ENCODE measurements at regions not wholly inside any gene's neighbourhood (a gene's known extent, or its start where the extent isn't known, plus 50 kb on each side); places are given as distances from the start of the nearest gene placed in this dataset.
"Not testable (repeated sequence)": the region's sequence is repeated elsewhere in the genome, so short reads cannot be mapped to it uniquely, and the experiment has no call there.

DNA sequence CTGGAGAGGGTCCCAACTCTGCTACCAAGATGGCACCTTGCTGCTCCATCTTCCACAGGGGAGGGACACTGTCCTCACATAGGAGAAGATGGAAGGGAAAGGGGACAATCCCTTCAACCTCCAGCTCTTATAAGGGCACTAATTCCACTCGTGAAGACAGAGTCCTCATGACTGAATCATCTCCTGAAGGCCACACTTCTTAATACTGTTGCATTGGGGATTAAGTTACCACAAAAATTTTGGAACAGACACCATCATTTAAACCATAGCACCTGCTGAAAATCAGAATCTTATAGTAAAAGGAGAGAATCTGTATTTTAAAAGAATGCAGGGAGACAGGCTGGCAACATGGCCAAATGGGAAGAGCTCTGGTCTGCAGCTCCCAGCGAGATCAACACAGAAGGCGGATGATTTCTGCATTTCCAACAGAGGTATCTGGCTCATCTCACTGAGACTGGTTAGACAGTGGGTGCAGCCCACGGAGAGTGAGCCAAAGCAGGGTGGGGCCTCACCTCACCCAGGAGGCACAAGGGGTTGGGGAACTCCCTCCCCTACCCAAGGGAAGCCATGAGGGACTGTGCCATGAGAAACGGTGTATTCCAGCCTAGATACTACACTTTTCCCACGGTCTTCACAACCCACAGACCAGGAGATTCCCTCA is 69.4 kb upstream of the LIPC start:
- FAIRE-seq (no peak), DNase-seq (no peak)
- 70 to 78% (median 71%) methylated on average over 6 of the region's 6 CpGs for WGBS, 3 donors
- Histone ChIP-seq H3K36me3 (ENCODE audit: control insufficient read depth in 3 of 3, insufficient read depth in 2 of 3, low read depth in 1 of 3, low read length in 3 of 3) (no peaks in the 10 kb centered on the region), H3K4me3 (ENCODE audit: low read depth in 1 of 3, low read length in 3 of 3) (no peak overlapping the region), H3K9me3 (ENCODE audit: control insufficient read depth in 2 of 2, insufficient read depth in 1 of 2, low read depth in 1 of 2, low read length in 1 of 2) (no peaks in the 10 kb centered on the region), H3K27ac (ENCODE audit: low read depth in 1 of 3, low read length in 2 of 3) (no peak overlapping the region), H3K27me3 (ENCODE audit: control insufficient read depth in 3 of 3, insufficient read depth in 3 of 3, low read length in 3 of 3) (no peaks in the 10 kb centered on the region), H3K4me1 (ENCODE audit: control insufficient read depth in 3 of 3, insufficient read depth in 2 of 3, low read depth in 1 of 3, low read length in 2 of 3) (no peaks in the 10 kb centered on the region)

DNA sequence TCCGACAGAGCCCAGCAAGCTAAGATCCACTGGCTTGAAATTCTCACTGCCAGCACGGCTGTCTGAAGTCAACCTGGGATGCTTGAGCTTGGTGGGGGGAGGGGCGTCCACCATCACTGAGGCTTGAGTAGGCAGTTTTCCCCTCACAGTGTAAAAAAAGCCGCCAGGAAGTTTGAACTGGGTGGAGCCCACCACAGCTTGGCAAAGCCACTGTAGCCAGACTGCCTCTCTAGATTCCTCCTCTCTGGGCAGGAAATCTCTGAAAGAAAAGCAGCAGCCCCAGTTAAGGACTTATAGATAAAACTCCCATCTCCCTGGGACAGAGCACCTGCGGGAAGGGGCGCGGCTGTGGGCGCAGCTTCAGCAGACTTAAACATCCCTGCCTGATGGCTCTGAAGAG is 68.7 kb upstream of the LIPC start:
- not testable (repeated sequence) for DNase-seq; H3K4me1 ChIP-seq (ENCODE audit: control insufficient read depth in 3 of 3, insufficient read depth in 2 of 3, low read depth in 1 of 3, low read length in 2 of 3); H3K4me3 ChIP-seq (ENCODE audit: low read depth in 1 of 3, low read length in 3 of 3); H3K27ac ChIP-seq (ENCODE audit: low read depth in 1 of 3, low read length in 2 of 3); FAIRE-seq; H3K27me3 ChIP-seq (ENCODE audit: control insufficient read depth in 3 of 3, insufficient read depth in 3 of 3, low read length in 3 of 3); H3K9me3 ChIP-seq (ENCODE audit: control insufficient read depth in 2 of 2, insufficient read depth in 1 of 2, low read depth in 1 of 2, low read length in 1 of 2); H3K36me3 ChIP-seq (ENCODE audit: control insufficient read depth in 3 of 3, insufficient read depth in 2 of 3, low read depth in 1 of 3, low read length in 3 of 3)
- 50 to 56% (median 50%) methylated on average over 8 of the region's 8 CpGs for WGBS, 3 donors

DNA sequence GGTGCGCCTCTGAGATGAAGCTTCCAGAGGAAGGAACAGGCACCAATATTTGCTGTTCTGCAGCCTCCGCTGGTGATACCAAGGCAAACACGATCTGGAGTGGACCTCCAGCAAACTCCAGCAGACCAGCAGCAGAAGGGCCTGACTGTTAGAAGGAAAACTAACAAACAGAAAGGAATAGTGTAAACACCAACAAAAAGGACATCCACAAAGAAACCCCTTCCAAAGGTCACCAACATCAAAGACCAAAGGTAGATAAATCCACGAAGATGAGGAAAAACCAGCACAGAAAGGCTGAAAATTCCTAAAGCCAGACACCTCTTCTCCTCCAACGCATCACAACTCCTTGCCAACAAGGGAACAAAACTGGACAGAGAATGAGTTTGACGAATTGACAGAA is 68.1 kb upstream of the LIPC start:
- 67 to 84% (median 77%) methylated on average over 6 of the region's 6 CpGs for WGBS, 3 donors
- not testable (repeated sequence) for H3K27ac ChIP-seq (ENCODE audit: low read depth in 1 of 3, low read length in 2 of 3); H3K9me3 ChIP-seq (ENCODE audit: control insufficient read depth in 2 of 2, insufficient read depth in 1 of 2, low read depth in 1 of 2, low read length in 1 of 2); H3K4me1 ChIP-seq (ENCODE audit: control insufficient read depth in 3 of 3, insufficient read depth in 2 of 3, low read depth in 1 of 3, low read length in 2 of 3); H3K27me3 ChIP-seq (ENCODE audit: control insufficient read depth in 3 of 3, insufficient read depth in 3 of 3, low read length in 3 of 3); H3K36me3 ChIP-seq (ENCODE audit: control insufficient read depth in 3 of 3, insufficient read depth in 2 of 3, low read depth in 1 of 3, low read length in 3 of 3); FAIRE-seq; DNase-seq; H3K4me3 ChIP-seq (ENCODE audit: low read depth in 1 of 3, low read length in 3 of 3)

DNA sequence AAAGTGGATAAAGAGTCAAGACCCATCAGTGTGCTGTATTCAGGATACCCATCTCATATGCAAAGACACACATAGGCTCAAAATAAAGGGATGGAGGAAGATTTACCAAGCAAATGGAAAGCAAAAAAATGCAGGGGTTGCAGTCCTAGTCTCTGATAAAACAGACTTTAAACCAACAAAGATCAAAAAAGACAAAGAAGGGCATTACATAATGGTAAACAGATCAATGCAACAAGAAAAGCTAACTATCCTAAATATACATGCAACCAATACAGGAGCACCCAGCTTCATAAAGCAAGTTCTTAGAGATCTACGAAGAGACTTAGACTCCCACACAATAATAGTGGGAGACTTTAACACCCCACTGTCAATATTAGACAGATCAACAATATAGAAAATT is 66.7 kb upstream of the LIPC start:
- not testable (repeated sequence) for H3K27me3 ChIP-seq (ENCODE audit: control insufficient read depth in 3 of 3, insufficient read depth in 3 of 3, low read length in 3 of 3); DNase-seq; H3K27ac ChIP-seq (ENCODE audit: low read depth in 1 of 3, low read length in 2 of 3); H3K4me1 ChIP-seq (ENCODE audit: control insufficient read depth in 3 of 3, insufficient read depth in 2 of 3, low read depth in 1 of 3, low read length in 2 of 3); H3K9me3 ChIP-seq (ENCODE audit: control insufficient read depth in 2 of 2, insufficient read depth in 1 of 2, low read depth in 1 of 2, low read length in 1 of 2); FAIRE-seq; H3K36me3 ChIP-seq (ENCODE audit: control insufficient read depth in 3 of 3, insufficient read depth in 2 of 3, low read depth in 1 of 3, low read length in 3 of 3); H3K4me3 ChIP-seq (ENCODE audit: low read depth in 1 of 3, low read length in 3 of 3)
- 90 to 92% (median 91%) methylated on average over 1 of the region's 1 CpG for WGBS, 3 donors

DNA sequence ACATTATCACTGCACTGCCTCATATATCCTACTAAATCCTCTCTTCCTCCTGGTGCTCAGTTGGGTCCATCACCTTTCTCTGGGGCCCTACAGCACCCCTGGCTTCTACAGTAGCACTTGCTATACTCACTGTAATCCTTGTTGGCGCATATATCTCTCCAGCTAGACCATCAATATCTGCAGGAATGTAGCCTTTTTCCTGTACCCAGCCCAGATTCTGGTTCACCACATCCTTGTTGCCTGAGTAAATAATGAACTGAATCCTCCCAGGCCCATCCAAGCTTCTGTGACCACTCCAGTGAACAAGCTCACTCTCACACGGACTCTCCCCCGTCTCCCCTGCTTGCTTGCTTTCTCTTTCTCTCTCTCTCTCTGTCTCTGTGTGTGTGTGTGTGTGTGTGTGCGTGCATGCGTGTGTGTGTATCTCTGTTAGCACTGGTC is 62.5 kb upstream of the LIPC start:
- H3K4me3 ChIP-seq (ENCODE audit: low read depth in 1 of 3, low read length in 3 of 3): no peak overlapping the region

DNA sequence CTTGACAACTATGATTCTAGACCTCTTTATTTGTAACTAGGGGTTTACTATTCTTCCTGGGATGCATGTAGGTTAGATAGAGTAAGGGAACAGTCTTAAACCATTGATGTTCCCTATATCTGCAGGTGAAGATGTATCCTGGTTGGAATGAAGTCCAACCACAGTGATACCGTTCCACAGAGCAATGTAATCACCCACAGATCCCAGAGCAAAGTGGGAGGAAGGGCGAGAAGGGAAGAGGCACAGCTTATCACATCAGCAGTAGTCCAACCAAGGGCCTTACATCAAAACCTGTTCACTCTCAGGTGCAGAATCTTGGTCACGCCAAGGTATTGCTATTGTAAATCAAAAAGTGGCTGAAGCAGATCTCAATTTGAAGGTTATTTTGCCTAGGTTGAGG is 61.8 kb upstream of the LIPC start:
- 64 to 80% (median 75%) methylated on average over 3 of the region's 3 CpGs for WGBS, 3 donors
- no peak for FAIRE-seq

More for the DNA sequence above, 62.5 kb upstream of the LIPC start:
- Histone ChIP-seq H3K9me3 (ENCODE audit: control insufficient read depth in 2 of 2, insufficient read depth in 1 of 2, low read depth in 1 of 2, low read length in 1 of 2) (peaks cover 0 to 2% of the 10 kb centered on the region in 2 donors), H3K27ac (ENCODE audit: low read depth in 1 of 3, low read length in 2 of 3) (no peak overlapping the region), H3K27me3 (ENCODE audit: control insufficient read depth in 3 of 3, insufficient read depth in 3 of 3, low read length in 3 of 3) (no peaks in the 10 kb centered on the region), H3K4me1 (ENCODE audit: control insufficient read depth in 3 of 3, insufficient read depth in 2 of 3, low read depth in 1 of 3, low read length in 2 of 3) (no peaks in the 10 kb centered on the region), H3K36me3 (ENCODE audit: control insufficient read depth in 3 of 3, insufficient read depth in 2 of 3, low read depth in 1 of 3, low read length in 3 of 3) (no peaks in the 10 kb centered on the region)
- WGBS, 3 donors: 24 to 35% (median 31%) methylated on average over 5 of the region's 5 CpGs
- DNase-seq (peak; percentile 37 to 43), FAIRE-seq (no peak)

DNA sequence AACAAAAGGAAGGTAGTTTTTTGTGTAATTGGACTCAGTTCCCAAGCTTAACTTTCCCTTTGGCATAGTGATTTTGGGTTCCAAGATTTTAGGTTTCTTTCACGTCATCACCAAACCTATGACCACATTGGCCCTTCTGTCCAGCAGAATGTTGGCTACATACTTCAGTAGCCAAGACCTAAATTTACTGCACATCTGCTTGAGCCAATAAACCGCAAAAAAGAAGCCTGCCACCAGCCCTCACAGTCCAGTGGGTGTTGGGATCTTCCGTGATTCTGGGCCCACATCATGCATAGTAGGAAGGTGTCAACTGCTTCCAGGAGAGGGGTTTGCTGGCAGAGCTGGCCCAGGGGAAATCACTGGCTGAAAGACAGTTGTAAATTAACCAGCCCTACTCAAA is 57.6 kb upstream of the LIPC start:
- FAIRE-seq (no peak), DNase-seq (no peak)
- Histone ChIP-seq H3K27me3 (ENCODE audit: control insufficient read depth in 3 of 3, insufficient read depth in 3 of 3, low read length in 3 of 3) (no peaks in the 10 kb centered on the region), H3K9me3 (ENCODE audit: control insufficient read depth in 2 of 2, insufficient read depth in 1 of 2, low read depth in 1 of 2, low read length in 1 of 2) (peaks cover 0 to 5% of the 10 kb centered on the region in 2 donors), H3K36me3 (ENCODE audit: control insufficient read depth in 3 of 3, insufficient read depth in 2 of 3, low read depth in 1 of 3, low read length in 3 of 3) (no peaks in the 10 kb centered on the region), H3K4me3 (ENCODE audit: low read depth in 1 of 3, low read length in 3 of 3) (no peak overlapping the region), H3K4me1 (ENCODE audit: control insufficient read depth in 3 of 3, insufficient read depth in 2 of 3, low read depth in 1 of 3, low read length in 2 of 3) (no peaks in the 10 kb centered on the region), H3K27ac (ENCODE audit: low read depth in 1 of 3, low read length in 2 of 3) (no peak overlapping the region)
- 92 to 95% (median 93%) methylated on average over 3 of the region's 3 CpGs for WGBS, 3 donors

More for the DNA sequence above, 61.8 kb upstream of the LIPC start:
- Histone ChIP-seq H3K36me3 (ENCODE audit: control insufficient read depth in 3 of 3, insufficient read depth in 2 of 3, low read depth in 1 of 3, low read length in 3 of 3) (no peaks in the 10 kb centered on the region), H3K27me3 (ENCODE audit: control insufficient read depth in 3 of 3, insufficient read depth in 3 of 3, low read length in 3 of 3) (no peaks in the 10 kb centered on the region), H3K4me1 (ENCODE audit: control insufficient read depth in 3 of 3, insufficient read depth in 2 of 3, low read depth in 1 of 3, low read length in 2 of 3) (no peaks in the 10 kb centered on the region), H3K9me3 (ENCODE audit: control insufficient read depth in 2 of 2, insufficient read depth in 1 of 2, low read depth in 1 of 2, low read length in 1 of 2) (peaks cover 0 to 2% of the 10 kb centered on the region in 2 donors), H3K4me3 (ENCODE audit: low read depth in 1 of 3, low read length in 3 of 3) (no peak overlapping the region), H3K27ac (ENCODE audit: low read depth in 1 of 3, low read length in 2 of 3) (no peak overlapping the region)
- DNase-seq: no peak

DNA sequence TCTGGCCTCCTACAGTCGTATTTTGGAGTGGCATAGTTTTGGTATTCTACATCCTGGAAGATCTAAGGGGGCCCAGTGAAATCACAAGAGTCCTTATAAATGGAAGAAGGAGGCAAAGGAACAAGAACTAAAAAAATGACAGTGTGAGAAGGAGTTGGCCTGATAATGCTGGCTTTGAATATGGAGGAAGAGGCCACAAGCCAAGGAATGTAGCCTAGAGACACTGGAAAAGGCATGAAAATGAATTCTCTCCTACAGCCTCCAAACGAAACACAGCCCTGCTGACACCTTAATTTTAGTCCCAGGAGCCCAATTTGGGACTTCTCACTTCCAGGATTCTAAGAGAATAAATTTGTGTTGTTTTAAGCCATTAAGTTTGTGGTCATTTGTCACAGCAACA is 54.6 kb upstream of the LIPC start:
- Histone ChIP-seq H3K9me3 (ENCODE audit: control insufficient read depth in 2 of 2, insufficient read depth in 1 of 2, low read depth in 1 of 2, low read length in 1 of 2) (peaks cover 0 to 3% of the 10 kb centered on the region in 2 donors), H3K27ac (ENCODE audit: low read depth in 1 of 3, low read length in 2 of 3) (no peak overlapping the region), H3K4me1 (ENCODE audit: control insufficient read depth in 3 of 3, insufficient read depth in 2 of 3, low read depth in 1 of 3, low read length in 2 of 3) (no peaks in the 10 kb centered on the region), H3K27me3 (ENCODE audit: control insufficient read depth in 3 of 3, insufficient read depth in 3 of 3, low read length in 3 of 3) (no peaks in the 10 kb centered on the region), H3K4me3 (ENCODE audit: low read depth in 1 of 3, low read length in 3 of 3) (no peak overlapping the region), H3K36me3 (ENCODE audit: control insufficient read depth in 3 of 3, insufficient read depth in 2 of 3, low read depth in 1 of 3, low read length in 3 of 3) (no peaks in the 10 kb centered on the region)
- FAIRE-seq: no peak
- 77 to 87% (median 82%) methylated on average over 2 of the region's 2 CpGs for WGBS, 3 donors
- DNase-seq: no peak
